SK-N-MC (cell line): ENCODE measurements at regions not wholly inside any gene's neighbourhood (a gene's known extent, or its start where the extent isn't known, plus 50 kb on each side); places are given as distances from the start of the nearest gene placed in this dataset.

Experiments
- EZH2 ChIP-seq: fragments of 200-600 bp; sonication (generic); IDR thresholded peaks from one replicate; pipeline ENCODE4 v1.6.1; 2017; ENCODE audit warnings: antibody characterized with exemption
- FOXP2 ChIP-seq: optimal IDR thresholded peaks from 2 replicates; pipeline ENCODE3; 2011; ENCODE audit warnings: mild to moderate bottlenecking, moderate library complexity; ENCODE audit not compliant: insufficient read depth; ENCODE audit errors: extremely low read length, control extremely low read depth
- POLR2AphosphoS5 ChIP-seq: IDR thresholded peaks from 2 replicates; pipeline ENCODE4 v1.6.1; 2012; ENCODE audit warnings: mild to moderate bottlenecking, low read depth, low read length, borderline replicate concordance

DNA sequence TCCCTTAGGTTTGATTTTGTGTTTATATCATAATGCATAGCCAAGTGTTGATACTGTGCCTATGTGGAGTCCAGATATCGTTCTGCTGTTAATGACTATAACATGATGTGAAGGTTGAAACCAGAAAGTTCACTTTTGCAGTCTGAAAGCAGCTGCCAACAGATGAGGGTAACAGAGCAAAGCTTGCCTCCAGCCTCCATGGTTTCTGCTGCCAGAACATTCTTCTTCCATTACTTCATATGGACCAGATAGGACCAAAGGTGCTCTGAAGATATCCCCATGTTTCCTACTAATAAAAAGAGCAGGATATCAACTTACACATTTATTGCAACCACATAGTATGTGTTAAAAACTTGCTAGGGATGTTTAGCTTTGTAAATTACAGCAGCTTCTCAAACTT, 394.1 kb downstream of the SPRY1 start:
- TF ChIP-seq EZH2 = no peak
- TF ChIP-seq POLR2AphosphoS5 = no peak
- no peak for TF ChIP-seq FOXP2
